Uterus (tissue), 3 donors: ENCODE measurements at regions not wholly inside any gene's neighbourhood (a gene's known extent, or its start where the extent isn't known, plus 50 kb on each side); places are given as distances from the start of the nearest gene placed in this dataset.
"Not testable (repeated sequence)": the region's sequence is repeated elsewhere in the genome, so short reads cannot be mapped to it uniquely, and the experiment has no call there.

Experiments
- DNase-seq, 2 donors: peaks; one replicate each; pipeline ENCODE4 v3.0.0-alpha.2; 2019 to 2020
- H3K27ac ChIP-seq, 2 donors: fragments of 200-600 bp; sonication (generic); 1 replicate in 1 of 2; 2 replicates in 1 of 2; pipeline ENCODE4 v1.5.1; 2016 to 2018
- H3K27me3 ChIP-seq, 2 donors: fragments of 200-600 bp; sonication (generic); one replicate each; pipeline ENCODE4 v1.5.1; 2018 to 2019; ENCODE audit warnings: control low read depth in 1 of 2
- H3K36me3 ChIP-seq, 2 donors: fragments of 200-600 bp; sonication (generic); one replicate each; pipeline ENCODE4 v1.5.1; 2019; ENCODE audit warnings: control low read depth in 1 of 2
- H3K4me1 ChIP-seq, 2 donors: fragments of 200-600 bp; sonication (generic); one replicate each; pipeline ENCODE4 v1.5.1; 2018 to 2019; ENCODE audit warnings: control low read depth in 1 of 2
- H3K4me3 ChIP-seq, 2 donors: fragments of 200-600 bp; sonication (generic); 1 replicate in 1 of 2; 2 replicates in 1 of 2; pipeline ENCODE4 v1.5.1; 2018 to 2019; ENCODE audit warnings: mild to moderate bottlenecking in 1 of 2
- H3K9me3 ChIP-seq, 2 donors: fragments of 200-600 bp; sonication (generic); one replicate each; pipeline ENCODE4 v1.5.1; 2019; ENCODE audit warnings: control low read depth in 1 of 2
- CTCF ChIP-seq, 4 experiments: fragments of 200-600 bp in 2 of 4; fragments of 450-650 bp in 2 of 4; sonication (generic) in 2 of 4; IDR thresholded peaks; one replicate each; pipeline ENCODE4 v1.5.1; 2016 to 2019; ENCODE audit warnings: antibody characterized with exemption in 4 of 4, mild to moderate bottlenecking in 2 of 4, moderate library complexity in 1 of 4
- POLR2A ChIP-seq, 2 donors: fragments of 450-650 bp; IDR thresholded peaks; one replicate each; pipeline ENCODE4 v1.6.1; 2016; ENCODE audit warnings: antibody characterized with exemption in 2 of 2, mild to moderate bottlenecking in 1 of 2, moderate library complexity in 1 of 2
- intact Hi-C: fragments of 100-400 bp; cut with DNase I; formaldehyde crosslinking; loops from one replicate; pipeline ENCODE4 v1.15.1; 2023; ENCODE audit warnings: low total_unique reads
- donor health status: DM: yes; HTN: yes; CAD: no.

- TF ChIP-seq POLR2A (IDR thresholded peaks at IDR 0.05) (no peak), CTCF (IDR thresholded peaks at IDR 0.05) (no peak)
- Histone ChIP-seq H3K27ac (no peak overlapping the region), H3K36me3 (no peaks in the 10 kb centered on the region), H3K4me1 (no peaks in the 10 kb centered on the region), H3K27me3 (no peaks in the 10 kb centered on the region), H3K9me3 (no peaks in the 10 kb centered on the region), H3K4me3 (no peak overlapping the region)
- intact Hi-C loops: no loop called here
- DNase-seq: no peak
Observed at GRCh38 chr12:63008372-63008771, 73.4 kb upstream of the PPM1H start.

DNA sequence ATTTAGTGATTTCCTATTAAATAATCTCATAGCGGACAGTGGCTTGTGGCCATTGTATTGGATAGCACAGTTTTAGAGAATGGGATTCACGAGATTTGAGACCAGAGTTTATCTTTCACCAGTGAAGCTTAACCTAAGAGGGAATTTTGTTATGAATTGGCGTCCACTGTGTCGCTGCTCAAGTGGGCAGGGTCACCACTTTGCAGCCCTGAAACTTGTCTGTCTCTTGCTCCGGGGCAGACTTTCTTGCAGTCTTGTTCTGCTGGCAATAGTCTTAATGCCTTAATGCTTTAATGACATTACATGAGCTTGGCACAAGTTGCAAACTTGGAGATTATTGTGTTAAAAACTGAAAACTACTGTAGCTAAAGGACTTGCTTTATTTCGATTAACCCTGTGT, 72.8 kb upstream of the PPM1H start:
- H3K27ac ChIP-seq: no peak overlapping the region
- no peak overlapping the region for H3K4me3 ChIP-seq
- H3K36me3 ChIP-seq: no peaks in the 10 kb centered on the region
- H3K9me3 ChIP-seq: no peaks in the 10 kb centered on the region
- no peaks in the 10 kb centered on the region for H3K27me3 ChIP-seq
- intact Hi-C loops: no loop called here
- TF ChIP-seq CTCF (IDR thresholded peaks at IDR 0.05): no peak
- TF ChIP-seq POLR2A (IDR thresholded peaks at IDR 0.05): no peak
- DNase-seq: no peak
- H3K4me1 ChIP-seq: no peaks in the 10 kb centered on the region

GRCh38 chr12:63006536-63006935, 71.6 kb upstream of the PPM1H start:
- intact Hi-C loops: no loop called here
- Histone ChIP-seq H3K36me3 (no peaks in the 10 kb centered on the region), H3K27me3 (no peaks in the 10 kb centered on the region), H3K4me3 (no peak overlapping the region), H3K4me1 (no peaks in the 10 kb centered on the region), H3K27ac (no peak overlapping the region), H3K9me3 (no peaks in the 10 kb centered on the region)
- TF ChIP-seq POLR2A (IDR thresholded peaks at IDR 0.05): no peak
- no peak for TF ChIP-seq CTCF (IDR thresholded peaks at IDR 0.05)
- DNase-seq: no peak

- no peak for TF ChIP-seq POLR2A (IDR thresholded peaks at IDR 0.05)
- no peak for TF ChIP-seq CTCF (IDR thresholded peaks at IDR 0.05)
- Histone ChIP-seq H3K4me1 (no peaks in the 10 kb centered on the region), H3K9me3 (no peaks in the 10 kb centered on the region), H3K27ac (no peak overlapping the region), H3K4me3 (no peak overlapping the region), H3K36me3 (no peaks in the 10 kb centered on the region), H3K27me3 (no peaks in the 10 kb centered on the region)
- DNase-seq: no peak
- intact Hi-C loops: no loop called here
Observed at GRCh38 chr12:63005382-63005781, 70.4 kb upstream of the PPM1H start.

- no peaks in the 10 kb centered on the region for H3K36me3 ChIP-seq
- H3K4me1 ChIP-seq: no peaks in the 10 kb centered on the region
- no peak overlapping the region for H3K27ac ChIP-seq
- no peak for DNase-seq
- no peak overlapping the region for H3K4me3 ChIP-seq
- H3K9me3 ChIP-seq: no peaks in the 10 kb centered on the region
- intact Hi-C loops: no loop called here
- H3K27me3 ChIP-seq: no peaks in the 10 kb centered on the region
- TF ChIP-seq CTCF (IDR thresholded peaks at IDR 0.05) (no peak), POLR2A (IDR thresholded peaks at IDR 0.05) (no peak)
Observed at GRCh38 chr12:63003223-63003819, 68.4 kb upstream of the PPM1H start.

GRCh38 chr12:63002059-63002458, 67.1 kb upstream of the PPM1H start:
- H3K27me3 ChIP-seq, intact Hi-C loops, H3K9me3 ChIP-seq, DNase-seq, H3K4me1 ChIP-seq, H3K4me3 ChIP-seq, H3K27ac ChIP-seq, H3K36me3 ChIP-seq: not testable (repeated sequence)
